MM.1S (cell line): ENCODE measurements at regions not wholly inside any gene's neighbourhood (a gene's known extent, or its start where the extent isn't known, plus 50 kb on each side); places are given as distances from the start of the nearest gene placed in this dataset.

ENCODE experiments used
- CTCF ChIP-seq: fragments of 300-600 bp; sonication (generic); IDR thresholded peaks from 2 replicates; pipeline ENCODE4 v1.5.1; 2016; ENCODE audit warnings: antibody characterized with exemption, low read length, mixed read lengths
- EZH2 ChIP-seq: fragments of 300-600 bp; sonication (generic); optimal IDR thresholded peaks from 2 replicates; pipeline ENCODE3; 2017; ENCODE audit warnings: low read depth, mild to moderate bottlenecking, antibody characterized with exemption, low read length, mixed read lengths

DNA sequence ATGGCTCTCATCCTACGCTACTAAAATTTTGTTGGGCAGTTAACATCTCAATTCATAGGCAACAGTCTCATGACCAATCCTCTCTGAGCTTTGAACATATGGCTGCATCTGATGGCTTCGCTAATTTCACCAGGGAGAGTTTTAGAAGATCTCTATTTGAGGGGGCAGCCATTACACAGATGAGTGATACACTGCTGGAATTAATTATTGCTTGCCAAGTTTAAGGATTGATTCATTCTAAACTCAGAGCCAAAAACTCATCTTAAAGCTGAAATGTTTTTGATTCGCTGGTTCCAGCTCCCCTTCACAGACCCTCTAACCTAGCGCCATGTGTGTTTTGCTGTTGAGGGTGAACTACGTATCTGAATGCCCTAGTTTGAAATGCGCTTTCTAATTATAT, 519.9 kb upstream of the WWC1 start:
- no peak for TF ChIP-seq EZH2
- no peak for TF ChIP-seq CTCF
